Lower lobe of right lung (tissue), 2 donors: ENCODE measurements at regions not wholly inside any gene's neighbourhood (a gene's known extent, or its start where the extent isn't known, plus 50 kb on each side); places are given as distances from the start of the nearest gene placed in this dataset.

Experiments used
- ATAC-seq, 2 donors: fragments of 200-7000 bp; cut with Tn5 transposase; one replicate each; pipeline ENCODE4 v1.9.1; 2020 to 2022; ENCODE audit warnings: mild to moderate bottlenecking in 2 of 2, moderate library complexity in 2 of 2
- DNase-seq: peaks from one replicate; pipeline ENCODE4 v3.0.0-alpha.2; 2020
- H3K27ac ChIP-seq: fragments of 200-600 bp; one replicate; pipeline ENCODE4 v1.8.0; 2022
- H3K27me3 ChIP-seq: fragments of 200-600 bp; one replicate; pipeline ENCODE4 v1.8.0; 2022; ENCODE audit warnings: low read depth
- H3K36me3 ChIP-seq: fragments of 200-600 bp; one replicate; pipeline ENCODE4 v1.8.0; 2022; ENCODE audit warnings: mild to moderate bottlenecking
- H3K4me1 ChIP-seq: fragments of 200-600 bp; one replicate; pipeline ENCODE4 v1.8.0; 2022
- H3K4me3 ChIP-seq: fragments of 200-600 bp; one replicate; pipeline ENCODE4 v1.8.0; 2022; ENCODE audit warnings: mild to moderate bottlenecking
- H3K9me3 ChIP-seq: fragments of 200-600 bp; one replicate; pipeline ENCODE4 v1.8.0; 2022
- CTCF ChIP-seq: fragments of 200-600 bp; IDR thresholded peaks from one replicate; pipeline ENCODE4 v1.8.0; 2022; ENCODE audit warnings: antibody characterized with exemption, mild to moderate bottlenecking
- intact Hi-C: fragments of 100-400 bp; cut with DNase I; formaldehyde crosslinking; loops from one replicate; pipeline ENCODE4 v1.11.0; 2022
- donor health status: DM: no; HTN: yes; CAD: no; lungs with severe emphysema.

- no peaks in the 10 kb centered on the region for H3K9me3 ChIP-seq
- H3K4me3 ChIP-seq = no peak overlapping the region
- H3K4me1 ChIP-seq = no peaks in the 10 kb centered on the region
- H3K36me3 ChIP-seq = no peaks in the 10 kb centered on the region
- ATAC-seq = no peak
- intact Hi-C loops = no loop called here
- DNase-seq = peak; percentile 20
- H3K27ac ChIP-seq = no peak overlapping the region
- H3K27me3 ChIP-seq = no peaks in the 10 kb centered on the region
- TF ChIP-seq CTCF = no peak
Observed at GRCh38 chr22:47374273-47374771, 611.9 kb downstream of the TBC1D22A start.

DNA sequence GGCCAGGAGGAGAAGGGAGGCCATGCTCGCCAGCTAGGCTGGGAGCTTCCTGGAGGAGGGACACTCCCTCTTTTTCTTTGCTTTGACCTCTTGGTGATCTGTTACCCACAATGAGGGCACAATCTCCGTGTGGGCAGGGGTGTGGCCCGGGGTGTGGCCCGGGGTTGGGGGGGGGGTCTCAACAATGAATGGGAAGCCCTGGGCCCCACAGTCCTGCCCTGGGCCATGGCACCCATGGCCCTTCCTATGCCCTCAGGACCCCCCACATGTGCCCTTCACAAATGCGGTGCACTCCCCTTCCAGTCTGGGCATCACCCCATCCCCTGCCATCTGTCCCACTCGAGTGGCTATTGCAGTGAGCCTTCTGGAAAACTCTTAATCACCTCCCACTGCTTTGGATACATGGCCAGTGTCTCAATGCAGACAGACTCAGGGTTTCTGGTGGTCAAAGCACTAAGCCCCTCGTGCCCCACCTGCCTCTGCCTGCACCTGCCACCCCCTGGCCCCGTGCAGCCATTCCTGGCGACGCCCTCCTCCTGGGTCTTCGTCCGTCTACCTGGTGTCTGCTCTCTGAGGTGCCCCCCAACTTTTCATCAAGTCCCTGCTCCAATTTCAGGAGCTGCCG lies 611.3 kb downstream of the TBC1D22A start:
- Histone ChIP-seq H3K9me3 (no peaks in the 10 kb centered on the region), H3K27ac (no peak overlapping the region), H3K4me3 (no peak overlapping the region), H3K4me1 (no peaks in the 10 kb centered on the region), H3K27me3 (peaks cover 1% of the 10 kb centered on the region), H3K36me3 (no peaks in the 10 kb centered on the region)
- DNase-seq (peak; percentile 14), ATAC-seq (no peak)
- intact Hi-C loops = no loop called here
- TF ChIP-seq CTCF = no peak

- Histone ChIP-seq H3K4me3 (no peak overlapping the region), H3K4me1 (no peaks in the 10 kb centered on the region), H3K36me3 (no peaks in the 10 kb centered on the region), H3K27ac (no peak overlapping the region), H3K27me3 (peaks cover 5% of the 10 kb centered on the region), H3K9me3 (no peaks in the 10 kb centered on the region)
- TF ChIP-seq CTCF = no peak
- peak; percentile 33 for DNase-seq
- intact Hi-C loops = no loop called here
- no peak for ATAC-seq
Observed at GRCh38 chr22:47372596-47373385, 610.3 kb downstream of the TBC1D22A start.

GRCh38 chr22:47372111-47372581 lies 609.7 kb downstream of the TBC1D22A start:
- H3K27me3 ChIP-seq = peaks cover 5% of the 10 kb centered on the region
- no peaks in the 10 kb centered on the region for H3K36me3 ChIP-seq
- intact Hi-C loops = no loop called here
- no peaks in the 10 kb centered on the region for H3K9me3 ChIP-seq
- peak; percentile 41 for DNase-seq
- no peak overlapping the region for H3K4me3 ChIP-seq
- no peaks in the 10 kb centered on the region for H3K4me1 ChIP-seq
- ATAC-seq = no peak
- TF ChIP-seq CTCF = no peak
- no peak overlapping the region for H3K27ac ChIP-seq

DNA sequence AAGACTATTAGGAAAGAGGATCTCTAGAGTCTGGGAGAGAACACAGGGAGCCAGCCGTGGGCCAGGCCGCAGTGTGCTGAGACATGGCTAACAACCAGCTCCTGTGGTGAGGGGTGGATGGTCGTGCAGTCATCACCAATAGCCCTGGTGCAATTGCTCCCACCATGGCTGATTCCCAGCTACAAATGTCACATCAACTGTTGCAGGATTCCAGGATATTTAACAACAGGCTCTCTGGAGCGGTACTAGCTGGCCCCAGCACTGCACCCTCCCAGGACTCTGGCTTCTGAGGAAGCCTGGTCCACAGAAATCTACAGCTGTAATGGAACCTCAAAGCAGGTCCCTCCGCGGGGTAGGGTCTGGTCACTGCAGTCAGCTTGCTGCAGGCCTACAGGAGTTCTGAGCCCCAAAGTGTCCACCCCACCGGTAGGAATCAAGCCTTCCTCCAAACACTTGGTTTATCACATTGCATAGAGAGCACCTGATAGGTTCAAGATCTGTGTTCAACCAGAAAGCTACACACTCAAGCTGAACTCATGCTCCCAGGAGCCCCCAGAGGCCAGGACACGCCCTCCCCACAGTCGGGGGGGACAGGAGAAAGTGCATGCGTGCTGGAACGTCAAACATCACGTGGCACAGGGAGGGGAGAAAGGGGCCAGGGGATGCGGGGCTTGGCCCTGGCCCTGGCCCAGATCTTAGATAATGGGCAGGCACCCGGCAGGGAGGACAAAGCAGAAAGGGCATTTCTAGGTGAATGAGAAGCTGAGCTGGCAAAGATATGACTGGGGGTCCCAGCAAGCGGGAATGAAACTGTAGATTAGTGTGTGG lies 609.0 kb downstream of the TBC1D22A start:
- Histone ChIP-seq H3K27me3 (peaks cover 5% of the 10 kb centered on the region), H3K4me1 (no peaks in the 10 kb centered on the region), H3K4me3 (no peak overlapping the region), H3K36me3 (no peaks in the 10 kb centered on the region), H3K9me3 (no peaks in the 10 kb centered on the region), H3K27ac (no peak overlapping the region)
- no peak for ATAC-seq
- TF ChIP-seq CTCF = no peak
- intact Hi-C loops = no loop called here
- DNase-seq = peak; percentile 34
